HepG2 (cell line): ENCODE measurements at regions not wholly inside any gene's neighbourhood (a gene's known extent, or its start where the extent isn't known, plus 50 kb on each side); places are given as distances from the start of the nearest gene placed in this dataset.

ENCODE experiments used
- ATAC-seq: fragments of 200-7000 bp; cut with Tn5 transposase; 3 replicates; pipeline ENCODE4 v1.9.1; 2020; ENCODE audit warnings: mild to moderate bottlenecking, moderate library complexity
- BruUV-seq: library from RNA; stranded (reverse); fragments of 400-500 nt; replicated peaks from 2 replicates; lab custom pipeline; 2021; lab: Mats Ljungman, UMichigan
- CTCF ChIA-PET: fragments of 300-600 bp; formaldehyde crosslinking; extraction: SDS; loops from one replicate; lab custom pipeline; 2021; ENCODE audit warnings: low total read pairs, inconsistent platforms, low intra/inter-chr PET ratio; lab: Yijun Ruan, JAX
- POLR2A ChIA-PET: fragments of 350-600 bp; sonication (Branson Sonifier 250); formaldehyde crosslinking; loops from one replicate; lab custom pipeline; 2020; ENCODE audit warnings: antibody characterized with exemption, inconsistent platforms; lab: Yijun Ruan, JAX
- DNase-seq: peaks from one replicate; pipeline ENCODE4 v3.0.0-alpha.2; 2015; ENCODE audit warnings: low spot score
- FAIRE-seq: peaks from 3 replicates; lab custom pipeline; 2011; peaks lifted over from hg19 to GRCh38; lab: Jason Lieb, UNC
- H2AFZ ChIP-seq: one replicate; pipeline ENCODE4 v1.6.1; 2011; ENCODE audit warnings: low read length, inconsistent platforms
- H3K27ac ChIP-seq: fragments of 300-600 bp; 3 replicates; pipeline ENCODE4 v1.8.0; 2011; ENCODE audit warnings: mixed run types, mild to moderate bottlenecking, mixed read lengths, low read length, inconsistent platforms; ENCODE audit not compliant: insufficient read depth; ENCODE audit errors: extremely low read length
- H3K27me3 ChIP-seq, 2 experiments: fragments of 200-600 bp in 1 of 2; 2 replicates in 1 of 2; 3 replicates in 1 of 2; pipeline versions ENCODE4 v1.6.0 to v1.8.0; 2011; ENCODE audit warnings: low read length in 2 of 2, mild to moderate bottlenecking in 2 of 2, moderate library complexity in 2 of 2, inconsistent platforms in 1 of 2; ENCODE audit not compliant: insufficient read depth in 2 of 2, control insufficient read depth in 1 of 2
- H3K36me3 ChIP-seq, 2 experiments: fragments of 200-600 bp in 1 of 2; replicated peaks in 1 of 2; 2 replicates in 1 of 2; 3 replicates in 1 of 2; pipeline versions ENCODE4 v1.5.1 to v1.8.0; 2011; ENCODE audit warnings: low read length in 2 of 2, inconsistent platforms in 1 of 2; ENCODE audit not compliant: insufficient read depth in 2 of 2, control insufficient read depth in 1 of 2
- H3K4me1 ChIP-seq: 2 replicates; pipeline ENCODE4 v1.5.1; 2012; ENCODE audit warnings: low read length, inconsistent platforms; ENCODE audit not compliant: insufficient read depth
- H3K4me2 ChIP-seq: 2 replicates; pipeline ENCODE4 v1.6.0; 2011; ENCODE audit warnings: low read depth, low read length, inconsistent platforms
- H3K4me3 ChIP-seq, 3 experiments: fragments of 200-600 bp in 1 of 3; sonication (generic), shearing (Covaris generic) in 1 of 3; replicated peaks in 1 of 3; 2 replicates each; pipeline ENCODE4 v1.5.1; 2011 to 2016; ENCODE audit warnings: low read length in 3 of 3, inconsistent platforms in 2 of 3, low read depth in 2 of 3, mild to moderate bottlenecking in 2 of 3, control low read depth in 1 of 3, mixed read lengths in 1 of 3; ENCODE audit not compliant: insufficient read depth in 1 of 3
- H3K79me2 ChIP-seq: one replicate; pipeline ENCODE4 v1.6.1; 2011; ENCODE audit warnings: low read length, inconsistent platforms; ENCODE audit not compliant: insufficient read depth
- H3K9ac ChIP-seq: 2 replicates; pipeline ENCODE4 v1.6.0; 2011; ENCODE audit warnings: mild to moderate bottlenecking, low read depth, low read length, inconsistent platforms; ENCODE audit not compliant: insufficient read depth
- H3K9me3 ChIP-seq: 2 replicates; pipeline ENCODE4 v1.5.1; 2012; ENCODE audit warnings: mild to moderate bottlenecking, low read length
- H4K20me1 ChIP-seq: 2 replicates; pipeline ENCODE4 v1.6.0; 2011; ENCODE audit warnings: inconsistent platforms, mild to moderate bottlenecking, low read length, moderate library complexity; ENCODE audit not compliant: insufficient read depth
- ATF7 ChIP-seq, 2 experiments: fragments of 450-650 bp in 1 of 2; sonication (generic) in 1 of 2; formaldehyde crosslinking in 1 of 2; IDR thresholded peaks; 2 replicates each; pipeline versions ENCODE4 v1.4.0 to v1.6.1; 2016 to 2020; ENCODE audit warnings: antibody characterized with exemption in 1 of 2, mild to moderate bottlenecking in 1 of 2, missing genetic modification reagents in 1 of 2
- HNRNPL ChIP-seq: fragments of 200-400 bp; formaldehyde crosslinking; IDR thresholded peaks from 2 replicates; pipeline ENCODE4 v1.6.1; 2017; ENCODE audit warnings: mild to moderate bottlenecking, low read depth, low read length
- IRF1 ChIP-seq: sonication (generic); formaldehyde crosslinking; IDR thresholded peaks from 2 replicates; pipeline ENCODE4 v1.4.0; 2020; ENCODE audit warnings: low read depth, mild to moderate bottlenecking, missing genetic modification reagents
- KLF12 ChIP-seq: sonication (generic); formaldehyde crosslinking; IDR thresholded peaks from 2 replicates; pipeline ENCODE4 v1.4.0; 2020; ENCODE audit warnings: missing genetic modification reagents, borderline replicate concordance
- NFKB2 ChIP-seq: sonication (generic); formaldehyde crosslinking; IDR thresholded peaks from 2 replicates; pipeline ENCODE4 v1.4.0; 2020; ENCODE audit warnings: missing genetic modification reagents, borderline replicate concordance
- PLSCR1 ChIP-seq: sonication (generic); formaldehyde crosslinking; IDR thresholded peaks from 2 replicates; pipeline ENCODE4 v1.5.0; 2020; ENCODE audit warnings: missing genetic modification reagents, mild to moderate bottlenecking, borderline replicate concordance
- POLR2A ChIP-seq, 2 experiments: IDR thresholded peaks; 2 replicates each; pipeline ENCODE4 v1.6.1; 2011; ENCODE audit warnings: low read depth in 2 of 2, low read length in 2 of 2, mild to moderate bottlenecking in 1 of 2, moderate library complexity in 1 of 2; ENCODE audit not compliant: insufficient read depth in 1 of 2
- SKI ChIP-seq: fragments of 450-650 bp; IDR thresholded peaks from one replicate; pipeline ENCODE4 v1.6.1; 2018; ENCODE audit warnings: mild to moderate bottlenecking; ENCODE audit not compliant: partially characterized antibody
- ZEB1 ChIP-seq: IDR thresholded peaks from 2 replicates; pipeline ENCODE4 v1.6.1; 2012; ENCODE audit warnings: mild to moderate bottlenecking, low read depth, inconsistent platforms; ENCODE audit not compliant: insufficient replicate concordance
- whole genome bisulfite sequencing: methylation state at CpG from one replicate; pipeline ENCODE4 v1.1.6; 2017; ENCODE audit warnings: low lambda C conversion rate; 5-methylcytosine and 5-hydroxymethylcytosine counted together
- in situ Hi-C: cut with HindIII; loops from 2 replicates; pipeline ENCODE4 v1.10.0; 2017; ENCODE audit warnings: low pct_unique_long_range_greater_than_20kb; ENCODE audit not compliant: extremely low pct_ligation_motif_present
- intact Hi-C: fragments of 100-400 bp; cut with micrococcal nuclease; formaldehyde crosslinking; loops from one replicate; pipeline ENCODE4 v1.10.0; 2022; ENCODE audit not compliant: unreplicated experiment

- intact Hi-C loops (no loop called here), in situ Hi-C loops (no loop called here)
- WGBS, result 0% methylated on average over 3 of the region's 4 CpGs
- no peak for DNase-seq
- Histone ChIP-seq H3K4me2 (no peak overlapping the region), H4K20me1 (no peaks in the 10 kb centered on the region), H2AFZ (no peak overlapping the region), H3K4me1 (no peaks in the 10 kb centered on the region), H3K9me3 (no peaks in the 10 kb centered on the region), H3K79me2 (no peaks in the 10 kb centered on the region), H3K36me3 (no peaks in the 10 kb centered on the region), H3K27ac (no peak overlapping the region), H3K4me3 (no peak overlapping the region), H3K9ac (no peak overlapping the region), H3K27me3 (peaks cover 0 to 4% of the 10 kb centered on the region in 2 experiments; a peak in 1 of 5 replicates)
- no peak for TF ChIP-seq POLR2A (IDR thresholded peaks at IDR 0.05; ENCODE audit: insufficient read depth in 1 of 2, low read depth in 2 of 2, low read length in 2 of 2)
- no peak for TF ChIP-seq NFKB2 (CRISPR knock-in tag)
- TF ChIP-seq PLSCR1 (CRISPR knock-in tag), result no peak
- TF ChIP-seq IRF1 (CRISPR knock-in tag), result no peak
- no peak for TF ChIP-seq KLF12
- no peak for TF ChIP-seq ATF7 (IDR thresholded peaks at IDR 0.05)
- TF ChIP-seq ATF7 (CRISPR knock-in tag; IDR thresholded peaks at IDR 0.05), result no peak
- no peak for TF ChIP-seq SKI
- no peak for TF ChIP-seq ZEB1
- TF ChIP-seq HNRNPL, result no peak
- ATAC-seq, result no peak
- no TSS peak for BruUV-seq
- no peak for FAIRE-seq
- ChIA-PET POLR2A (no interaction called here), CTCF (no interaction called here)
Observed at GRCh38 chr6:44505751-44506150, 118.2 kb downstream of the CDC5L start.
